ENCODE measurements at regions not wholly inside any gene's neighbourhood (a gene's known extent, or its start where the extent isn't known, plus 50 kb on each side); places are given as distances from the start of the nearest gene placed in this dataset.
A peak's percentile ranks its signal among the peaks of the same experiment; 100 is the strongest.
"Not testable (repeated sequence)": the region's sequence is repeated elsewhere in the genome, so short reads cannot be mapped to it uniquely, and the experiment has no call there.

DNA sequence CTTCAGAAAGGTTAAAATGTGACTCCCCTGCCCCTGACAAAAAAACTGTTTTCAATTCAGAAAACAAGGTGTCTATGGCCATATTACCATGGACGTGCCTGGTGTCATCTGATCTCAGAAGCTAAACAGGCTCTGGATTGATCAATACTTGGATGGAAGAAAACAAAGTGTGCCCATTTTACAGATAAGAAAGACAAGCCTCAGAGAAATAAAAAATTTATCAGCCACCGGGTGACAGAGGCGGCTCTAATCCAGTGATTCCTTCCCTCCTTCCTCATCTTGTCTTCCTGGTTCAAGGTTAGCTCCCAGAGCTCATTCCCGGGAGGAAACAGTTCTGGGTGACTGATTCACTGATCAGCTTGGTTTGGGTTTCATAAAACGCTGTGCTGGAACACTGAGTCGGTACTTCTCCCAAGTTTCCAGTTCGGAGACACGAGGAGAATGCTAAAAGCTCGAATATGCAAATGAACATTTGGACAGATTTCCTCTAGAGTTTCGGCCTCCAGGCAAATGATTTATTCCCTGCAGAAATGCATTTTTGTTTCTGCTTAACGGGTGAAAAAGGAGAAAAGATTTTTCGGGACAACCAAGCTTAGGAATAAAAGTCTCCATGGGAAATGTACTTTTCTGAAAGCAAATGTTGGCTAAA lies 211.2 kb downstream of the UQCRFS1 start:
- H3K18ac ChIP-seq (ENCODE audit: low read length), result no peak overlapping the region
- H2AK5ac ChIP-seq (ENCODE audit: low read length), result no peak overlapping the region
- DNase-seq, result no peak
- H3K9ac ChIP-seq (ENCODE audit: low read length), result no peak overlapping the region
- no peak overlapping the region for H2BK5ac ChIP-seq (ENCODE audit: low read length)
- no CpG with 5 or more reads among the region's 12 CpGs for WGBS (ENCODE audit: extremely low coverage, insufficient coverage, low lambda C conversion rate)
- no peak overlapping the region for H3K27ac ChIP-seq (ENCODE audit: low read depth, low read length)
- no peak overlapping the region for H3K4ac ChIP-seq (ENCODE audit: low read depth, low read length)
- H4K5ac ChIP-seq (ENCODE audit: low read length), result no peak overlapping the region
- no peak overlapping the region for H3K23ac ChIP-seq (ENCODE audit: low read length)
- H2BK15ac ChIP-seq (replicated peaks; ENCODE audit: low read depth), result no peak overlapping the region
- H3K79me1 ChIP-seq (ENCODE audit: low read length), result no peaks in the 10 kb centered on the region
- peak overlapping the region; percentile 7 for H3K56ac ChIP-seq (ENCODE audit: low read length)
- H4K8ac ChIP-seq (ENCODE audit: low read depth, low read length), result no peak overlapping the region
- no peak overlapping the region for H3K4me3 ChIP-seq (ENCODE audit: low read length)
- H3K4me1 ChIP-seq (ENCODE audit: control insufficient read depth, low read depth, low read length), result no peaks in the 10 kb centered on the region
- no peak overlapping the region for H2BK120ac ChIP-seq (ENCODE audit: low read depth, low read length)
- H3K4me2 ChIP-seq (ENCODE audit: low read length), result no peak overlapping the region
- no peaks in the 10 kb centered on the region for H3K79me2 ChIP-seq (ENCODE audit: control insufficient read depth, insufficient read depth, low read length)
- no peaks in the 10 kb centered on the region for H3K27me3 ChIP-seq (ENCODE audit: insufficient read depth, low read length, poor library complexity)
- H3K36me3 ChIP-seq (ENCODE audit: control insufficient read depth, insufficient read depth, low read length), result no peaks in the 10 kb centered on the region

DNA sequence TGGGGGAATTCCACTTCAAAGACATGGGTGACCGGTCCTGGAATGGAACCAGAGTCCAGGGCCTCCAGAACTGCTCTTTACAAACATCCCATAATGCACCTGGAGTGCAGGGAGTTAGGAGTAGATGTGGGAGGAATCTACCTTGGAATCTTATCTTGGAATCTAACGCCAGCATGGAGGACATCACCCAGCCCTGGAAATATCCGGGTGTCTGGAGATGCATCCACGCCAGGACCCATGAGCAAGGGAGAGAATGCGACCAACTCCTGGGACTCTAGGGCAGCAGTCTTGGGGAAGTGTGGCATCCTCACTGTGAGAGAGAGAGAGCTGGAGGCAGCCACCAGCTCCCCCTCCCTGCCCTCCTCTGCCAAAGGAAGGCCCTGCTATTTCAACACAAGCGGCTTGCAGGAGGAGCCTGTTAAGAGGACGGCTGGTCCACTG lies 211.8 kb downstream of the UQCRFS1 start:
- Histone ChIP-seq H2BK15ac (replicated peaks; ENCODE audit: low read depth) (no peak overlapping the region), H3K27ac (ENCODE audit: low read depth, low read length) (no peak overlapping the region), H2BK120ac (ENCODE audit: low read depth, low read length) (no peak overlapping the region), H3K79me2 (ENCODE audit: control insufficient read depth, insufficient read depth, low read length) (no peaks in the 10 kb centered on the region), H3K4ac (ENCODE audit: low read depth, low read length) (no peak overlapping the region), H3K36me3 (ENCODE audit: control insufficient read depth, insufficient read depth, low read length) (no peaks in the 10 kb centered on the region), H4K5ac (ENCODE audit: low read length) (no peak overlapping the region), H2AK5ac (ENCODE audit: low read length) (no peak overlapping the region), H3K4me1 (ENCODE audit: control insufficient read depth, low read depth, low read length) (no peaks in the 10 kb centered on the region), H3K9ac (ENCODE audit: low read length) (no peak overlapping the region), H3K27me3 (ENCODE audit: insufficient read depth, low read length, poor library complexity) (no peaks in the 10 kb centered on the region), H3K18ac (ENCODE audit: low read length) (no peak overlapping the region), H3K4me2 (ENCODE audit: low read length) (no peak overlapping the region), H3K23ac (ENCODE audit: low read length) (no peak overlapping the region), H4K8ac (ENCODE audit: low read depth, low read length) (no peak overlapping the region), H2BK5ac (ENCODE audit: low read length) (no peak overlapping the region), H3K56ac (ENCODE audit: low read length) (peak overlapping the region; percentile 7), H3K4me3 (ENCODE audit: low read length) (no peak overlapping the region), H3K79me1 (ENCODE audit: low read length) (no peaks in the 10 kb centered on the region)
- peak; percentile 20 for DNase-seq
- WGBS (ENCODE audit: extremely low coverage, insufficient coverage, low lambda C conversion rate), result no CpG with 5 or more reads among the region's 7 CpGs

DNA sequence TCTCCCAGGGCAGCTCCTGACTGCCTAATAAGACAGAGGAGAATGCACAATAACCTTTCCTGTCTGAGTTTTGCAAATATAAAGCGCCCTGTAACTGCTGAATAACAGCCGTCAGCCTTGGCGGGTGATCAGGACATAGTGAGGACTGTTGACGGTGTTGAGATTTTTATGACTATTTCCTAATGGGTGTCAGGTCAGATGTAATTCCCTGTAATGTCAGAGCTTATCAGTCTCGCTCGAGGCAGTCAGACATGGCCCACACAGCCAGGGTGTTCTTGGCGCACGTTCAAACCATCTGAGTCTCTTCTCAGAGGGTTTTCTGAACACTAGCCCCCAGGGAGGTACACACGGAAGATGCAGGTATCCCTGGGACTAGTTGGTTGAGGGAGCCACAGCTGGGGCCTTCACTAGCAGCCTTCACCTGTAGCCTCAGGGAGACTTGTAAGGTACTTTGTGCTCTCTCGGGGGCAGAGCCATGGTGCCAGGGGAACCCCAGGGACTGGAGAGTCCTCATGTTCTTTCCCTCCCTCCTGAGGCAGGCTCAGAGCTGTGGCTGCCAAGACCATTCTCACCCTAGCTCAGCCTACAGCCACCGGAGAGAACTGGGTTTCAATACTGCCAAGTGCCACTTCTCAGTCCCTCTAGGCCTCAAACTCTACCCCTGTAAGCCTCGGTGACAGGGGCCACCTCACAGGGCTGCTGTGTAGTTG lies 213.1 kb downstream of the UQCRFS1 start:
- no peak overlapping the region for H2BK5ac ChIP-seq (ENCODE audit: low read length)
- no peak overlapping the region for H2BK120ac ChIP-seq (ENCODE audit: low read depth, low read length)
- H3K36me3 ChIP-seq (ENCODE audit: control insufficient read depth, insufficient read depth, low read length), result no peaks in the 10 kb centered on the region
- no peak overlapping the region for H4K8ac ChIP-seq (ENCODE audit: low read depth, low read length)
- no peaks in the 10 kb centered on the region for H3K79me1 ChIP-seq (ENCODE audit: low read length)
- no peak overlapping the region for H4K5ac ChIP-seq (ENCODE audit: low read length)
- H3K4me3 ChIP-seq (ENCODE audit: low read length), result no peak overlapping the region
- no peak overlapping the region for H3K23ac ChIP-seq (ENCODE audit: low read length)
- H2AK5ac ChIP-seq (ENCODE audit: low read length), result no peak overlapping the region
- no peak overlapping the region for H3K18ac ChIP-seq (ENCODE audit: low read length)
- DNase-seq, result no peak
- no peaks in the 10 kb centered on the region for H3K4me1 ChIP-seq (ENCODE audit: control insufficient read depth, low read depth, low read length)
- H3K79me2 ChIP-seq (ENCODE audit: control insufficient read depth, insufficient read depth, low read length), result no peaks in the 10 kb centered on the region
- H3K4ac ChIP-seq (ENCODE audit: low read depth, low read length), result no peak overlapping the region
- no peak overlapping the region for H3K9ac ChIP-seq (ENCODE audit: low read length)
- no peak overlapping the region for H3K4me2 ChIP-seq (ENCODE audit: low read length)
- no peak overlapping the region for H3K56ac ChIP-seq (ENCODE audit: low read length)
- WGBS (ENCODE audit: extremely low coverage, insufficient coverage, low lambda C conversion rate), result no CpG with 5 or more reads among the region's 12 CpGs
- no peak overlapping the region for H3K27ac ChIP-seq (ENCODE audit: low read depth, low read length)
- H3K27me3 ChIP-seq (ENCODE audit: insufficient read depth, low read length, poor library complexity), result no peaks in the 10 kb centered on the region
- H2BK15ac ChIP-seq (replicated peaks; ENCODE audit: low read depth), result no peak overlapping the region

DNA sequence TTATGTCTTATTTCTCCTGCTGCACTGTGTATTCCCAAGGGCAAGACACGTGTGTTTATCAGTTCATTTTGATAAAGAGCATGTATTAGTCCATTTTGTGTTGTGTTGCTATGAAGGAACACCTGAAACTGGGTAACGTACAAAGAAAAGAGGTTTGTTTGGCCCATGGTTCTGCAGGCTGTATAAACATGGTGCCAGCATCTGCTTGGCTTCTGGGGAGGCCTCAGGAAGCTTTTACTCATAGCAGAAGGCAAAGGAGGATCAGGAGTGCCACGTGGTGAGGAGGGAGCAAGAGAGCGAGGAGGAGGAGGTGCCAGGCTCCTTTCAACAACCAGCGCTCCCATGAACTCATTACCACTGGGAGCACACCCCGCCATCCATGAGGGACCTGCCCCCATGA lies 214.0 kb downstream of the UQCRFS1 start:
- WGBS (ENCODE audit: extremely low coverage, insufficient coverage, low lambda C conversion rate), result no CpG with 5 or more reads among the region's 6 CpGs
- Histone ChIP-seq H3K79me1 (ENCODE audit: low read length) (no peaks in the 10 kb centered on the region), H3K4me1 (ENCODE audit: control insufficient read depth, low read depth, low read length) (no peaks in the 10 kb centered on the region), H3K4me2 (ENCODE audit: low read length) (no peak overlapping the region), H3K18ac (ENCODE audit: low read length) (no peak overlapping the region), H3K27ac (ENCODE audit: low read depth, low read length) (no peak overlapping the region), H2AK5ac (ENCODE audit: low read length) (no peak overlapping the region), H4K5ac (ENCODE audit: low read length) (no peak overlapping the region), H2BK5ac (ENCODE audit: low read length) (no peak overlapping the region), H3K79me2 (ENCODE audit: control insufficient read depth, insufficient read depth, low read length) (no peaks in the 10 kb centered on the region), H3K9ac (ENCODE audit: low read length) (no peak overlapping the region), H3K4me3 (ENCODE audit: low read length) (no peak overlapping the region), H2BK15ac (replicated peaks; ENCODE audit: low read depth) (no peak overlapping the region), H3K27me3 (ENCODE audit: insufficient read depth, low read length, poor library complexity) (no peaks in the 10 kb centered on the region), H3K23ac (ENCODE audit: low read length) (no peak overlapping the region), H2BK120ac (ENCODE audit: low read depth, low read length) (no peak overlapping the region), H4K8ac (ENCODE audit: low read depth, low read length) (no peak overlapping the region), H3K4ac (ENCODE audit: low read depth, low read length) (no peak overlapping the region), H3K56ac (ENCODE audit: low read length) (no peak overlapping the region), H3K36me3 (ENCODE audit: control insufficient read depth, insufficient read depth, low read length) (no peaks in the 10 kb centered on the region)
- DNase-seq, result no peak

DNA sequence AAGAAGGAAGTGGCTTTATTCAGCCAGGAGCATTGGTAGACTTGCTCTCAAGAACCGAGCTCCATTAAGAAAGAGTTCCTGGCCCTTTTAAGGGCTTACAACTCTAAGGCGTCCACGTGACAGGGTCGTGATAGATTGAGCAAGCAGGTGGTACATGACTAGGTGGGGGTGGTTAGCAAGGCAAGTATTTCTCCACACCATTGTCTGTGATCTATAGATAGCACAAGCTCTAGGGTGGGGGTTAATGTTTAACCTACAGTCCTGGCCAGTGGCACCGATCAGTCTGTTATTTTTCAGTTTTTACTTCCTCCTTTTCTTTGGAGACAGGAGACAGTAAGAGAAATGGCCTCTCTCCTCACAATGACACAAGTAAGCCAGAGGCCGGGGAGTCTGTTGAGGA lies 215.1 kb downstream of the UQCRFS1 start:
- H3K18ac ChIP-seq (ENCODE audit: low read length); H2BK15ac ChIP-seq (replicated peaks; ENCODE audit: low read depth); H3K4ac ChIP-seq (ENCODE audit: low read depth, low read length); H3K9ac ChIP-seq (ENCODE audit: low read length); DNase-seq; H3K4me1 ChIP-seq (ENCODE audit: control insufficient read depth, low read depth, low read length); H3K79me1 ChIP-seq (ENCODE audit: low read length); H2BK5ac ChIP-seq (ENCODE audit: low read length); H2BK120ac ChIP-seq (ENCODE audit: low read depth, low read length); H3K79me2 ChIP-seq (ENCODE audit: control insufficient read depth, insufficient read depth, low read length); H4K8ac ChIP-seq (ENCODE audit: low read depth, low read length); H3K27ac ChIP-seq (ENCODE audit: low read depth, low read length); H4K5ac ChIP-seq (ENCODE audit: low read length); H2AK5ac ChIP-seq (ENCODE audit: low read length); H3K56ac ChIP-seq (ENCODE audit: low read length); H3K23ac ChIP-seq (ENCODE audit: low read length); H3K27me3 ChIP-seq (ENCODE audit: insufficient read depth, low read length, poor library complexity); H3K36me3 ChIP-seq (ENCODE audit: control insufficient read depth, insufficient read depth, low read length); H3K4me2 ChIP-seq (ENCODE audit: low read length); H3K4me3 ChIP-seq (ENCODE audit: low read length): not testable (repeated sequence)
- no CpG with 5 or more reads among the region's 6 CpGs for WGBS (ENCODE audit: extremely low coverage, insufficient coverage, low lambda C conversion rate)

All from mesendoderm (in vitro differentiated cells).